ENCODE measurements at regions not wholly inside any gene's neighbourhood (a gene's known extent, or its start where the extent isn't known, plus 50 kb on each side); places are given as distances from the start of the nearest gene placed in this dataset.
A peak's percentile ranks its signal among the peaks of the same experiment; 100 is the strongest.

DNA sequence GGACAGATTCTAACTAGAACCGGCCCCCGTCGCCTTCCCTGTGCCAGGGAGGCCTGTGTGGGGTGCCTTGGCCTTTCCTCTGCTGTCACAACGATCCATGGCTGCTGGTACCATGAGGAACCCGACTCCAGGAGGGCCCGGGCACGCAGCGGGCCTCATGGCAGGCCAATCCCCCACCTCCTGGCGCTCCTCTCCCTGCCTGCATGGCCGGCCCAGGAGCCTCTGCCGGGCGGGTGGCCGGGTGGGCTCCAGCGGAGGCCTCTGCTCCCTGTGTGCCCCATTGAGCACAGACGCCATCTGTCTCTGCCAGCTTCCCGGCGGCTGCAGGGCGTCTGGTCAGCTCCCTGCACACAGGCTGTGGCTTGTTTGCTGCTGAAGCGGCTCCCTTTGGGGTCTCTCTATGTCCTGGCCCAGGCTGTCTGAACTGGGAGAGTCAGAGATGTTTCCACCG is 86.5 kb downstream of the MYEOV start:
- no peak for TF ChIP-seq CTCF (IDR thresholded peaks at IDR 0.05)
- no peaks in the 10 kb centered on the region for H3K9me3 ChIP-seq
- H3K4me3 ChIP-seq = no peak overlapping the region
- no peaks in the 10 kb centered on the region for H3K36me3 ChIP-seq
- no peaks in the 10 kb centered on the region for H3K27me3 ChIP-seq
- H3K27ac ChIP-seq = no peak overlapping the region
- DNase-seq (ENCODE audit: low spot score) = no peak
- no peaks in the 10 kb centered on the region for H3K4me1 ChIP-seq

- Histone ChIP-seq H3K27ac (no peak overlapping the region), H3K36me3 (no peaks in the 10 kb centered on the region), H3K27me3 (no peaks in the 10 kb centered on the region), H3K4me3 (no peak overlapping the region), H3K4me1 (no peaks in the 10 kb centered on the region), H3K9me3 (no peaks in the 10 kb centered on the region)
- no peak for DNase-seq (ENCODE audit: low spot score)
- no peak for TF ChIP-seq CTCF (IDR thresholded peaks at IDR 0.05)
These were observed 87.1 kb downstream of the MYEOV start for GRCh38 chr11:69380921-69381581.

- DNase-seq (ENCODE audit: low spot score) = no peak
- H3K9me3 ChIP-seq = no peaks in the 10 kb centered on the region
- no peaks in the 10 kb centered on the region for H3K36me3 ChIP-seq
- H3K27me3 ChIP-seq = no peaks in the 10 kb centered on the region
- H3K4me3 ChIP-seq = no peak overlapping the region
- no peaks in the 10 kb centered on the region for H3K4me1 ChIP-seq
- H3K27ac ChIP-seq = no peak overlapping the region
- TF ChIP-seq CTCF (IDR thresholded peaks at IDR 0.05) = no peak
These were observed 87.8 kb downstream of the MYEOV start for GRCh38 chr11:69381681-69382130.

- H3K9me3 ChIP-seq = peaks cover 0 to 3% of the 10 kb centered on the region in 2 donors
- H3K4me3 ChIP-seq = peak overlapping the region in 1 of 2 donors; percentile 12
- no peaks in the 10 kb centered on the region for H3K27me3 ChIP-seq
- DNase-seq (ENCODE audit: low spot score) = peak; percentile 72
- TF ChIP-seq CTCF (IDR thresholded peaks at IDR 0.05) = no peak
- H3K4me1 ChIP-seq = no peaks in the 10 kb centered on the region
- no peak overlapping the region for H3K27ac ChIP-seq
- H3K36me3 ChIP-seq = no peaks in the 10 kb centered on the region
These were observed 88.5 kb downstream of the MYEOV start for GRCh38 chr11:69382131-69383128.

DNA sequence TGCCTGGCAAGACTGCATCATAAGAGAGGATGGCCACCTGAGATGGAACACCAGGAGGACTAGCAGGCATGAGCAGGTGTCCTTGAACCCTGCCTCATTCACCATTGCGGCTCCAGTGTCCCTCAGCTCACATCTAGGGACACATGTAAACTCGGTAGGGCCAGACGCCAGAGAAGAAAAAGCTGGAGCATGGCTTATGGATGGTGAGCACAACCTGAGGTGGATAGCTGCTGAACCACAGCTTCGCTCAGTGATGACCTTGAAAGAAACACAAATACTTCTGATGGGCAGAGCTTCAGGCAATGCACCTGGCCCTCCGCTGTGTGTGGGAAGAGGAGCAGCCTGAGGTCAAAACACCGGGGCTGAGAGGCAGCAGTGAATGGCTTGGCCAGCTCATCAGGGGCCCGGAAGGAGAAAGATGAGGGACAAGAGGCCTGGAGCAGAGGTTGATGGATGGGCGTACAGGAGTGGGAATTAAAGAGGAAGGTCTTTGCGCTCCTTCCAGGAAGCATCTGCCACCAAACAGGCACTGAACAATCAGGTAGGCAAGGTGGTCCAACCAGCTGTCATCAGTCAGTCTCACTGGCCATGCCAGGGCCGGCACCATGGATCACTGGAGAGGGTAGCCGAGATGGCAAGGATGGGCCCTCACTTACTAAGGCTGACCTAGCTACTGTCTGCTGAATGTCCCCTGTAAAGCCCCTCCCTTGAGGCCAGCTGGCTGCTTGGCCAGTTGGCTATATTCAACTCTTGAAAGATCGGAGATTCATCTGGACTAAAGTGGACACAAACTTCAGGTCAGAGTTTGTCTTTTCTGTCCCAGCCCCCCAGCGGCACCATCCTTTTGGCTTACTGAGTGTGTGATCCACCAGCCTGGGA is 89.7 kb downstream of the MYEOV start:
- no peak for DNase-seq (ENCODE audit: low spot score)
- TF ChIP-seq CTCF (IDR thresholded peaks at IDR 0.05) = no peak
- H3K27me3 ChIP-seq = no peaks in the 10 kb centered on the region

More for the DNA sequence above, 89.7 kb downstream of the MYEOV start:
- no peak overlapping the region for H3K27ac ChIP-seq
- H3K9me3 ChIP-seq = peaks cover 0 to 14% of the 10 kb centered on the region in 2 donors
- no peaks in the 10 kb centered on the region for H3K36me3 ChIP-seq
- no peak overlapping the region for H3K4me3 ChIP-seq
- H3K4me1 ChIP-seq = no peaks in the 10 kb centered on the region

Measured in right atrium auricular region (tissue), 2 donors.